Esophagus muscularis mucosa (tissue), 3 donors: ENCODE measurements at regions not wholly inside any gene's neighbourhood (a gene's known extent, or its start where the extent isn't known, plus 50 kb on each side); places are given as distances from the start of the nearest gene placed in this dataset.

ENCODE experiments used
- CTCF ChIP-seq, 3 experiments: fragments of 200-600 bp in 2 of 3; fragments of 450-650 bp in 1 of 3; sonication (generic) in 2 of 3; IDR thresholded peaks; one replicate each; pipeline ENCODE4 v1.5.1; 2017 to 2019; ENCODE audit warnings: antibody characterized with exemption in 3 of 3, mild to moderate bottlenecking in 2 of 3, moderate library complexity in 1 of 3
- POLR2AphosphoS5 ChIP-seq, 2 donors: sonication (generic); formaldehyde crosslinking; IDR thresholded peaks; one replicate each; pipeline ENCODE4 v1.6.1; 2017; ENCODE audit warnings: antibody characterized with exemption in 2 of 2

DNA sequence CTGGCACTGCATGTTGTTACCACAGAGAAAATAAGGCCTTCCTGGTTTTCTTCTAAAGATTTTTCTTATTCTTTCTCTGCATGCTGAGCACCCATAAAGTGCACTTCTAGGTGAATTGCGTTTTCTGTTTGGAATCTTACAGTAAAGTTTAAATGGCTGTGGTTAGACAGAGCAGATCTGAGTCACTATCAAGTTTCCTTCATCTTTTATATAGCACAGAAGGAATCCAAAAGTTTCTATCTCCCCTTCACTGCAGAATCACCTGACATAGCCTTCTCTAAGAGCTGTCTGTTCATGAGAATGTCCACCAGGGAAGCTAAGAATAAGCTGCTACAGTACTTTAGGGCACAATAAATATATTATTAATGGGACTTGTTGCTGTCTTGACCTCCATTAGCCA, 455.5 kb upstream of the FAM241A start:
- TF ChIP-seq CTCF (IDR thresholded peaks at IDR 0.05): no peak
- TF ChIP-seq POLR2AphosphoS5 (IDR thresholded peaks at IDR 0.05): no peak
